AG04450 (cell line): ENCODE measurements at regions not wholly inside any gene's neighbourhood (a gene's known extent, or its start where the extent isn't known, plus 50 kb on each side); places are given as distances from the start of the nearest gene placed in this dataset.

ENCODE experiments used
- CTCF ChIA-PET: fragments of 300-600, 350-600 bp; formaldehyde crosslinking; extraction: SDS; loops from one replicate; lab custom pipeline; 2022; ENCODE audit warnings: antibody characterized with exemption, inconsistent platforms; lab: Charles Lee
- POLR2A ChIA-PET: fragments of 350-600 bp; formaldehyde crosslinking; extraction: SDS; loops from one replicate; lab custom pipeline; 2021; ENCODE audit warnings: antibody characterized with exemption, inconsistent platforms; lab: Yijun Ruan, JAX
- DNase-seq: peaks from one replicate; pipeline ENCODE4 v3.0.0-alpha.2; 2011; ENCODE audit warnings: low read depth, low spot score
- H3K27ac ChIP-seq: one replicate; pipeline ENCODE4 v1.5.1; 2012; ENCODE audit warnings: low read depth, low read length, control low read depth
- H3K27me3 ChIP-seq: one replicate; pipeline ENCODE4 v1.6.0; 2012; ENCODE audit warnings: low read length; ENCODE audit not compliant: control insufficient read depth, insufficient read depth
- H3K4me3 ChIP-seq: 2 replicates; pipeline ENCODE4 v1.5.1; 2011; ENCODE audit warnings: mild to moderate bottlenecking, low read depth, low read length, control low read depth
- H3K9me3 ChIP-seq: 2 replicates; pipeline ENCODE4 v1.5.1; 2012; ENCODE audit warnings: low read length; ENCODE audit not compliant: control insufficient read depth, insufficient read depth
- TF ChIP-seq, protein P1 (sequence below): IDR thresholded peaks from 2 replicates; pipeline ENCODE4 v1.5.1; 2011; ENCODE audit warnings: low read depth, low read length, control low read depth, inconsistent platforms

DNA sequence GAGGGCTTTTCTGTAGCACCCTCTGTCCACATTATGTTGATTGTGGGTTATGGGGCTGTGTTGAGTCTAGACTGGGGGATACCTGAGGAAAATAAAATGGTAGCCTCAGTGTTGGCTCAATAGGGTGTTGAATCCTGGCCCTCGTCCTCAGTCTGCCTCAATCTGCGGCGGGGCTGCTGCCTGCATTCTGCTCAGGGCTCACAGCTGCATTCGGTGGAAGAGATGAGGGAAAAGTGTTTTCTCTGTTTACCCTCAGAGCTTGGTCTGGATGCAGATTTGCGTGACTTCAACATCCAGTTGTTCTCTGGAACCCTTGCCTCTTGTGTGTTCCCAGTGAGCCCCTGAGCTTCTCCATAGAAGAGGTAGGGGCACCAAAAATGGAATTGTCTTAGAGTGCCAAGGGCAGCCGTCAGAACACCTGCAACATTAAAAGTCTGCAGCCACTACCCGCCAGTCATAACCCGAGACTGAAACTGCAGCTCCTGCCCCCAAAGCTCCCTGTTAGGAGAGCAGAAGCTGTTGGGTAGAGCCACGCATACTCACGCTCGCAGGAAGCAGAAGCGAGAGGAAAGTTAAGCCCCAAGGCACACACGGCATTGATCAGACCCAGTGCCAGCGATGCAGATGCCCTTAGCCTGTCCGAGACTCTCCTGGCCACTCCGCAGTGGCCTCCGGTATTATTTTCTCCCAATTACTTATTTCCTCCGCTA is 215.3 kb upstream of the C1orf174 start:
- TF ChIP-seq, protein P1, sequence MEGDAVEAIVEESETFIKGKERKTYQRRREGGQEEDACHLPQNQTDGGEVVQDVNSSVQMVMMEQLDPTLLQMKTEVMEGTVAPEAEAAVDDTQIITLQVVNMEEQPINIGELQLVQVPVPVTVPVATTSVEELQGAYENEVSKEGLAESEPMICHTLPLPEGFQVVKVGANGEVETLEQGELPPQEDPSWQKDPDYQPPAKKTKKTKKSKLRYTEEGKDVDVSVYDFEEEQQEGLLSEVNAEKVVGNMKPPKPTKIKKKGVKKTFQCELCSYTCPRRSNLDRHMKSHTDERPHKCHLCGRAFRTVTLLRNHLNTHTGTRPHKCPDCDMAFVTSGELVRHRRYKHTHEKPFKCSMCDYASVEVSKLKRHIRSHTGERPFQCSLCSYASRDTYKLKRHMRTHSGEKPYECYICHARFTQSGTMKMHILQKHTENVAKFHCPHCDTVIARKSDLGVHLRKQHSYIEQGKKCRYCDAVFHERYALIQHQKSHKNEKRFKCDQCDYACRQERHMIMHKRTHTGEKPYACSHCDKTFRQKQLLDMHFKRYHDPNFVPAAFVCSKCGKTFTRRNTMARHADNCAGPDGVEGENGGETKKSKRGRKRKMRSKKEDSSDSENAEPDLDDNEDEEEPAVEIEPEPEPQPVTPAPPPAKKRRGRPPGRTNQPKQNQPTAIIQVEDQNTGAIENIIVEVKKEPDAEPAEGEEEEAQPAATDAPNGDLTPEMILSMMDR: no peak
- POLR2A ChIA-PET: no interaction called here
- Histone ChIP-seq H3K27ac (no peak overlapping the region), H3K27me3 (no peaks in the 10 kb centered on the region), H3K4me3 (no peak overlapping the region), H3K9me3 (peaks cover 80% of the 10 kb centered on the region)
- CTCF ChIA-PET: no interaction called here
- no peak for DNase-seq

DNA sequence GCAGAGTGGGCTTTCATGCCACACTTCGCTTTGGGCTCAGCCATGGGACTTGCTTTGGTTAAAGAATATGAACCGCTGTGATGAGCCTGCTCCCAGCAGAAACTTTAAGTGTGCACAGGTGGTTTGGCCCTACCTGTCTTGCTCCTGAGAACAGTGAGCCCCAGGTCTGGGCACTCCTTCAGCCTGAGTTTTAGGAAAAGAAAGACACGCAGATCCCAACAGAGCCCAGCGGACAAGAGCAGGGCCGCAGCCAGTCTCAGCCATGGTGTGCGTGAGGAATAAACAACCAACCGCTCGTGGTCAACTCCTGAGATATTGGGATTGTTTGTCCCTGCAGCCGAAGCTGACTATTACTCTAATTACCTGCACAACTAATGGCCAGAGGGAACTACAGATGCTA is 217.1 kb upstream of the C1orf174 start:
- TF ChIP-seq, protein P1: no peak
- POLR2A ChIA-PET: no interaction called here
- no peak for DNase-seq
- Histone ChIP-seq H3K4me3 (no peak overlapping the region), H3K27me3 (no peaks in the 10 kb centered on the region), H3K27ac (no peak overlapping the region), H3K9me3 (peaks cover 83% of the 10 kb centered on the region)
- CTCF ChIA-PET: no interaction called here

DNA sequence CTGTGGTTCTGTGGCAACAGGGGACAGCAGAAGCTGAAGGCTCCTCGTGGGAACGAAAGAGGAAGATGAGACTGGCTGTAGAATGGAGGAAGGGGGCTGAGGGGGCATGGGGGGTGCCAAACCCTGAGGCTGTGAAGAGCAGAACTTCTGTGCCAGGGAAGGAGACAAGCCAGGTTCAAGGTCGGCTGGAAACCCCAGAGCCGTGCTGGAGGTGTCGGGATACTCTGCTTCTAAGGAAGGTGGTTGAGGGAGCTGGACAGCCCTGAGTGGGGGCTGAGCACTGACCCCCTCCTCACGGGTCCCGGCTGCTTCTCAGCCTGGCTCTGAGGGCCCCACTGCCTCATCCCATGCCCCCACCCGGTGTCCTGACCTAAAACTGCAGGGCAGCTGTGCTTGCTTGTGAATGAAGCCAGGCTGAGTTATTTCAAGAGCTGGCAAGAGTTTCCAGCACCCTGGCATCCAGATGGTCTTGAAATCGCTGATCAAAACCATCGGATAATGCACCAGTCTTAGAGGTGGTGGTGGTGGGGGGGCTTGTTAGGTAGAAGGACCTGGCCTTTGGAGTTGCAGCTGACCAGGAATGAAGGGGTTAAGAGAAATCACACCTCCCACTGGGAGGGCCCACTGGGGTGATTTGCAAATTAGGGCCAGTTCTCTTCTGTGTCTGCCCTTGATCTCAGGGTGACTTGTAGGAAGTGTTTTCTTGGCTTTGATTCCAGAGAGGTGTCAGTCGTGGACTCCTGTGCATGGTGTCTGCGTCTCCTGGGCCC is 218.9 kb upstream of the C1orf174 start:
- peaks cover 89% of the 10 kb centered on the region for H3K9me3 ChIP-seq
- no peak overlapping the region for H3K4me3 ChIP-seq
- ChIA-PET POLR2A (no interaction called here), CTCF (no interaction called here)
- H3K27me3 ChIP-seq: no peaks in the 10 kb centered on the region
- H3K27ac ChIP-seq: no peak overlapping the region
- no peak for DNase-seq
- TF ChIP-seq, protein P1: no peak

DNA sequence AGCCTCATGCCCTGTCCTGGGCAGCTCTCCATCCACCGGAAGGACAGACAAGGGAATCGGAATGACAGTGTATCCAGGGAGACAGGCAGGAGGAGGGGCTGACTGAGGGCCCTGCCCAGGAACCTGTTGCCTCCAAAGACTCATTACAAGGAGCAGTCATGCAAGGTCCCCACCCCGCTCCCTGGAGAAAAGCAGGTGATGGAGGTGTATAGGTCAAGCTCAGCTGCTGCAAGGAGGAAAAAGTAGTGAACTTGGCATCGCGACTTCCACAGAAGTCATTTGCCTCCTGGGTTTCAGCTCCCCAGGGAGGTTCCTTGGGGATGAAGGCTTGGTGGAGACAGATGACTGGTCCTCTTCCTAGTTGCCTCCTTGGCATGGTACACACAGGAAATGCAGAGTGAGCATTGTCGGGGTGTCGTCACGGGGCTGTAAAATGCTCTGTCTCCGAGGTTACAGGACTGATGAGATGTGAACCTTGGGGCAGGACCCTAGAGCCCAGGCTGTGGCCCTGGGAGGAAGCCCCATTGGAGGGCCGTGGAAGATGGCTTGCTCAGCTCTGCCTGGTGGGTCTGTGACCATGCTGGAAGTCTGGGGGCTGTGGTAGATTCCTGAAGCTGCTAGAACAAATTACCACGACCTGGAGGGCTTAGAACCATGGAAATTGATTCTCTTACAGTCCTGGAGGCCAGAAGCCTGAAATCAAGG is 219.6 kb upstream of the C1orf174 start:
- no peak for DNase-seq
- ChIA-PET CTCF (no interaction called here), POLR2A (no interaction called here)
- TF ChIP-seq, protein P1: no peak
- no peak overlapping the region for H3K27ac ChIP-seq
- no peaks in the 10 kb centered on the region for H3K27me3 ChIP-seq
- H3K4me3 ChIP-seq: no peak overlapping the region
- H3K9me3 ChIP-seq: peaks cover 94% of the 10 kb centered on the region
